Heart right ventricle (tissue), 16 donors: ENCODE measurements at regions not wholly inside any gene's neighbourhood (a gene's known extent, or its start where the extent isn't known, plus 50 kb on each side); places are given as distances from the start of the nearest gene placed in this dataset.

Experiments used
- ATAC-seq, 8 donors: fragments of 200-7000 bp; cut with Tn5 transposase; one replicate each; pipeline ENCODE4 v1.9.1; 2020; ENCODE audit warnings: mild to moderate bottlenecking in 8 of 8, moderate library complexity in 8 of 8, moderate number of reproducible peaks in 1 of 8
- DNase-seq, 2 donors: peaks; one replicate each; pipeline ENCODE4 v3.0.0-alpha.2; 2020
- H3K27ac ChIP-seq, 10 donors: fragments of 200-600 bp; sonication (generic) in 2 of 10; one replicate each; pipeline versions ENCODE4 v1.5.0 to v1.8.0; 2020 to 2022; ENCODE audit warnings: mild to moderate bottlenecking in 3 of 10
- H3K27me3 ChIP-seq, 7 donors: fragments of 200-600 bp; one replicate each; pipeline ENCODE4 v1.8.0; 2021 to 2022; ENCODE audit warnings: mild to moderate bottlenecking in 2 of 7
- H3K36me3 ChIP-seq, 9 donors: fragments of 200-600 bp; sonication (generic) in 1 of 9; one replicate each; pipeline versions ENCODE4 v1.5.0 to v1.8.0; 2020 to 2022; ENCODE audit warnings: mild to moderate bottlenecking in 2 of 9
- H3K4me1 ChIP-seq, 9 donors: fragments of 200-600 bp; sonication (generic) in 1 of 9; one replicate each; pipeline versions ENCODE4 v1.5.0 to v1.8.0; 2020 to 2022; ENCODE audit warnings: mild to moderate bottlenecking in 4 of 9
- H3K4me3 ChIP-seq, 10 donors: fragments of 200-600 bp; sonication (generic) in 2 of 10; one replicate each; pipeline versions ENCODE4 v1.5.0 to v1.8.0; 2020 to 2022; ENCODE audit warnings: mild to moderate bottlenecking in 7 of 10, moderate library complexity in 2 of 10
- H3K9me3 ChIP-seq, 11 donors: fragments of 200-600 bp in 10 of 11; sonication (generic) in 2 of 11; one replicate each; pipeline versions ENCODE4 v1.5.0 to v1.8.0; 2013 to 2022; ENCODE audit warnings: mild to moderate bottlenecking in 2 of 11, control low read depth in 1 of 11, moderate library complexity in 1 of 11
- CTCF ChIP-seq, 9 donors: fragments of 200-600 bp; sonication (generic) in 2 of 9; IDR thresholded peaks; one replicate each; pipeline versions ENCODE4 v1.5.0 to v1.8.0; 2021 to 2022; ENCODE audit warnings: antibody characterized with exemption in 9 of 9, mild to moderate bottlenecking in 5 of 9, moderate library complexity in 1 of 9
- WGBS, 2 donors: extraction: QIAGEN DNeasy Blood & Tissue Kit; methylation state at CpG; one replicate each; pipeline ENCODE4 v1.1.7; 2013; ENCODE audit warnings: inconsistent platforms in 1 of 2; 5-methylcytosine and 5-hydroxymethylcytosine counted together
- intact Hi-C, 10 donors: fragments of 100-400 bp; cut with DNase I; formaldehyde crosslinking; loops; one replicate each; pipeline versions ENCODE4 v1.11.1 to v1.14.2; 2022
- donor health status: Arrhythmogenic right ventricular cardiomyopathy.
- donor health status: ischemic (EF 13 %, LVEDD 7.1; RV severe dilation, severe dysfunction).
- donor health status: healthy with polysubstance abuse.
- donor health status: DM: no; HTN: yes; CAD: no.
- donor health status: DM: no; HTN: no; CAD: no.
- donor health status: ischemic (EF 25% LVEDD 6.9; RV normal size, moderate dysfunction).
- donor health status: ischemic (EF 25% LVEDD 5.7; RV mildly dilated, moderate dysfunction).
- donor health status: healthy.
- donor health status: DM: yes; HTN: yes; CAD: no.
- donor health status: Ischemic cardiomyopathy.
- donor health status: ischemic (EF 35%, LVEDD 5.7; RV mildly dilated, moderate dysfunction).
- donor health status: nonischemic (EF 11% LVEDD 7.7; RV severe dilation, severe dysfunction).
- donor health status: DM: yes; HTN: yes; CAD: no.
- donor health status: PGD.
- donor health status: ischemic (EF 29% LVEDD 5.4; RV normal size, mild dysfunction).
- donor health status: nonischemic (EF 23%, LVEDD 6.1; RV moderate dilation, normal function).

GRCh38 chr3:107065094-107065861, 312.0 kb upstream of the CCDC54 start:
- Histone ChIP-seq H3K9me3 (no peaks in the 10 kb centered on the region), H3K36me3 (no peaks in the 10 kb centered on the region), H3K4me3 (no peak overlapping the region), H3K27ac (peak overlapping the region in 4 of 10 donors; percentile 0 to 41 (median 6)), H3K27me3 (no peaks in the 10 kb centered on the region), H3K4me1 (peaks cover 0 to 46% (median 30%) of the 10 kb centered on the region in 9 donors)
- no peak for TF ChIP-seq CTCF (IDR thresholded peaks at IDR 0.05)
- WGBS, 2 donors = 39 to 40% methylated on average over 13 of the region's 13 CpGs
- peak in 1 of 2 donors; percentile 15 for DNase-seq
- intact Hi-C loops = loop anchor here in 2 of 10 donors (10.0 kb wide), 1 partner anchor 450 kb away; no protein-coding TSS in a partner anchor
- peak in 3 of 8 donors; percentile 31 to 46 (median 41) for ATAC-seq

DNA sequence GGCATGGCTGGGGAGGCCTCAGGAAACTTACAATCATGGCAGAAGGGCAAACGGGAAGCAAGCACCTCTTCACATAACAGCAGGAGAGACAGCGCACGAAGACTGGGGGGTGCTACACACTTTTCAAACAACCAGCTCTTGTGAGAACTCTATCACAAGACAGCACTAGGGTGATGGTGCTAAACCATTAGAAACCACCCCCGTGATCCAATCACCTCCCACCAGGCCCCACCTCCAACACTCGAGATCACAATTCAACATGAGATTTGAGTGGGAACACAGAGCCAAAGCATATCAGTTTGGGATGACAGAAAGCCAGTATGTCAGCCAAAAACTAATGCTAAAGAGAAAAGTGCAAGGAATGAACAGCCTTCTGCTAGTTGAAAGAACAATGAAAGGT, 309.8 kb upstream of the CCDC54 start:
- Histone ChIP-seq H3K36me3 (no peaks in the 10 kb centered on the region), H3K4me1 (peaks cover 0 to 42% (median 30%) of the 10 kb centered on the region in 9 donors), H3K27ac (no peak overlapping the region), H3K27me3 (no peaks in the 10 kb centered on the region), H3K4me3 (no peak overlapping the region), H3K9me3 (no peaks in the 10 kb centered on the region)
- intact Hi-C loops = loop anchor here in 2 of 10 donors (10.0 kb wide), 1 partner anchor 453 kb away; no protein-coding TSS in a partner anchor
- no peak for TF ChIP-seq CTCF (IDR thresholded peaks at IDR 0.05)
- 80 to 83% methylated on average over 5 of the region's 5 CpGs for WGBS, 2 donors
- no peak for DNase-seq
- no peak for ATAC-seq

DNA sequence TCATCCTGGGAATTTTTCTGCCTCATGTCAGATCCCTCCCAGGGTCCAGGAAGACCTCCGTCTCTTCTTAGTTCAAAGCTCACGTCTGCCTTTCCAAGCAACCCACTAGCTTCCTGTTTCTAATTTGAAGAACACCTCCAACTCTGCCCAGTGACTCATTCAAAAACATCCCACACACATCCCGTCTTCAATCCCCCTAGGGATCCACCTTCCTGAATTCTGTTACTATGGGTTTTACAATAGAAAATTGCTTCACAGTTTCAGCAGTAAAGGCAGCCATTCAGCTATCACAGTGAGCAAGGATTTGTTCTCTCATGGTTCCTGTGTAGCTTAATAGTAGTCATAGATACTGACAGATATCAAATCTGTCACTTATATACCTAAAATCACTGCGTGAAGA, 308.3 kb upstream of the CCDC54 start:
- intact Hi-C loops = loop anchor here in 2 of 10 donors (10.0 kb wide), 1 partner anchor 454 kb away; no protein-coding TSS in a partner anchor
- H3K4me1 ChIP-seq = peaks cover 0 to 30% (median 22%) of the 10 kb centered on the region in 9 donors
- ATAC-seq (peak in 5 of 8 donors; percentile 30 to 84 (median 78)), DNase-seq (peak in 1 of 2 donors; percentile 30)
- H3K9me3 ChIP-seq = no peaks in the 10 kb centered on the region
- 31 to 58% methylated on average over 4 of the region's 4 CpGs for WGBS, 2 donors
- H3K27me3 ChIP-seq = no peaks in the 10 kb centered on the region
- no peaks in the 10 kb centered on the region for H3K36me3 ChIP-seq
- H3K4me3 ChIP-seq = no peak overlapping the region
- no peak for TF ChIP-seq CTCF (IDR thresholded peaks at IDR 0.05)
- peak overlapping the region in 5 of 10 donors; percentile 33 to 49 (median 35) for H3K27ac ChIP-seq

- no peaks in the 10 kb centered on the region for H3K36me3 ChIP-seq
- no peak overlapping the region for H3K27ac ChIP-seq
- ATAC-seq = no peak
- no peak for TF ChIP-seq CTCF (IDR thresholded peaks at IDR 0.05)
- intact Hi-C loops = no loop called here
- no peaks in the 10 kb centered on the region for H3K27me3 ChIP-seq
- no peak overlapping the region for H3K4me3 ChIP-seq
- WGBS, 2 donors = 92 to 96% methylated on average over 3 of the region's 3 CpGs
- H3K9me3 ChIP-seq = no peaks in the 10 kb centered on the region
- no peaks in the 10 kb centered on the region for H3K4me1 ChIP-seq
- DNase-seq = no peak
Observed at GRCh38 chr3:107076946-107077345, 300.3 kb upstream of the CCDC54 start.
